K562 (cell line): ENCODE measurements at regions not wholly inside any gene's neighbourhood (a gene's known extent, or its start where the extent isn't known, plus 50 kb on each side); places are given as distances from the start of the nearest gene placed in this dataset.

Experiments used
- ATAC-seq: fragments of 200-7000 bp; cut with Tn5 transposase; 3 replicates; pipeline ENCODE4 v1.9.1; 2020; ENCODE audit warnings: moderate library complexity
- BruUV-seq: library from RNA; stranded (reverse); fragments of 400-500 nt; replicated peaks from 2 replicates; lab custom pipeline; 2021; lab: Mats Ljungman, UMichigan
- CTCF ChIA-PET: fragments of 300-600 bp; formaldehyde crosslinking; extraction: SDS; loops from one replicate; lab custom pipeline; 2021; ENCODE audit warnings: low intra/inter-chr PET ratio; lab: Yijun Ruan, JAX
- POLR2A ChIA-PET: fragments of 300-600, 350-650 bp; sonication (Branson Sonifier 250); formaldehyde crosslinking; extraction: SDS; loops from one replicate; lab custom pipeline; 2021; ENCODE audit warnings: antibody characterized with exemption, inconsistent platforms; lab: Yijun Ruan, JAX
- DNase-seq, 4 experiments: peaks; one replicate each; pipeline versions ENCODE4 v3.0.0 to v3.0.0-alpha.2; 2011 to 2018; ENCODE audit warnings: low spot score in 3 of 4, mixed read lengths in 3 of 4; ENCODE audit errors: extremely low read depth in 1 of 4
- FAIRE-seq: peaks from 2 replicates; lab custom pipeline; 2011; peaks lifted over from hg19 to GRCh38; lab: Jason Lieb, UNC
- H2AFZ ChIP-seq: 2 replicates; pipeline ENCODE4 v1.6.0; 2011; ENCODE audit warnings: low read depth, low read length, control low read depth, inconsistent platforms
- H3K27ac ChIP-seq: fragments of 200-600 bp; 3 replicates; pipeline ENCODE4 v1.8.0; 2011; ENCODE audit warnings: low read depth, mild to moderate bottlenecking, control low read depth, inconsistent platforms, low read length, moderate library complexity, mixed read lengths; ENCODE audit errors: extremely low read depth
- H3K27me3 ChIP-seq, 2 experiments: fragments of 300-600 bp in 1 of 2; 2 replicates in 1 of 2; 3 replicates in 1 of 2; pipeline versions ENCODE4 v1.6.0 to v1.8.0; 2011; ENCODE audit warnings: inconsistent platforms in 2 of 2, low read length in 2 of 2, mild to moderate bottlenecking in 1 of 2, mixed read lengths in 1 of 2, moderate library complexity in 1 of 2; ENCODE audit not compliant: control insufficient read depth in 2 of 2, insufficient read depth in 2 of 2
- H3K36me3 ChIP-seq: fragments of 300-600 bp; 3 replicates; pipeline ENCODE4 v1.8.0; 2011; ENCODE audit warnings: mild to moderate bottlenecking, low read length, inconsistent platforms; ENCODE audit not compliant: control insufficient read depth, insufficient read depth
- H3K4me1 ChIP-seq, 2 experiments: fragments of 200-600 bp in 1 of 2; replicated peaks in 1 of 2; 2 replicates in 1 of 2; 3 replicates in 1 of 2; pipeline versions ENCODE4 v1.5.1 to v1.8.0; 2011; ENCODE audit warnings: inconsistent platforms in 2 of 2, low read length in 2 of 2, mild to moderate bottlenecking in 1 of 2, mixed read lengths in 1 of 2, moderate library complexity in 1 of 2; ENCODE audit not compliant: control insufficient read depth in 2 of 2, insufficient read depth in 2 of 2
- H3K4me2 ChIP-seq: 2 replicates; pipeline ENCODE4 v1.6.1; 2011; ENCODE audit warnings: low read length, control low read depth, inconsistent platforms, mixed read lengths; ENCODE audit not compliant: insufficient read depth
- H3K4me3 ChIP-seq: fragments of 200-600 bp; sonication (generic), shearing (Covaris generic); 2 replicates; pipeline ENCODE4 v1.5.1; 2016; ENCODE audit warnings: control low read depth, inconsistent platforms
- H3K79me2 ChIP-seq: fragments of 200-600 bp; 3 replicates; pipeline ENCODE4 v1.8.0; 2011; ENCODE audit warnings: low read length, inconsistent platforms; ENCODE audit not compliant: control insufficient read depth, insufficient read depth
- H3K9ac ChIP-seq, 2 experiments: 2 replicates each; pipeline versions ENCODE4 v1.6.0 to v1.6.1; 2011; ENCODE audit warnings: low read depth in 2 of 2, low read length in 2 of 2, control low read depth in 1 of 2, inconsistent platforms in 1 of 2, mild to moderate bottlenecking in 1 of 2, mixed read lengths in 1 of 2; ENCODE audit not compliant: insufficient read depth in 1 of 2
- H3K9me1 ChIP-seq: one replicate; pipeline ENCODE4 v1.6.0; 2011; ENCODE audit warnings: inconsistent platforms, mild to moderate bottlenecking, low read length, moderate library complexity; ENCODE audit not compliant: control insufficient read depth, insufficient read depth
- H3K9me3 ChIP-seq: replicated peaks from 2 replicates; pipeline ENCODE4 v1.5.1; 2011; ENCODE audit warnings: low read depth, low read length, inconsistent platforms; ENCODE audit not compliant: control insufficient read depth, insufficient read depth
- H4K20me1 ChIP-seq: replicated peaks from 2 replicates; pipeline ENCODE4 v1.6.1; 2011; ENCODE audit warnings: low read length, inconsistent platforms, mixed read lengths; ENCODE audit not compliant: control insufficient read depth, insufficient read depth
- CBX1 ChIP-seq: sonication (generic); IDR thresholded peaks from 2 replicates; pipeline ENCODE4 v1.6.1; 2016; ENCODE audit warnings: antibody characterized with exemption, low read depth, mild to moderate bottlenecking
- ETV5 ChIP-seq: sonication (generic); formaldehyde crosslinking; IDR thresholded peaks from 2 replicates; pipeline ENCODE4 v1.4.0; 2020; ENCODE audit warnings: low read depth, mild to moderate bottlenecking, missing genetic modification reagents
- HDAC1 ChIP-seq, 2 experiments: fragments of 450-650 bp; IDR thresholded peaks; 2 replicates each; pipeline ENCODE4 v1.6.1; 2016 to 2017; ENCODE audit warnings: inconsistent platforms in 1 of 2, mild to moderate bottlenecking in 1 of 2, moderate library complexity in 1 of 2
- MEF2D ChIP-seq: conservative IDR thresholded peaks from 2 replicates; pipeline ENCODE4 v1.6.1; 2016; ENCODE audit warnings: low read depth, missing genetic modification characterization, missing compliant biosample characterization
- NFIX ChIP-seq: fragments of 250-450 bp; sonication (Bioruptor Pico); IDR thresholded peaks from 2 replicates; pipeline ENCODE4 v1.4.0; 2020; ENCODE audit warnings: low read depth, mild to moderate bottlenecking, moderate library complexity
- NFYB ChIP-seq: IDR thresholded peaks from 2 replicates; pipeline ENCODE4 v1.6.1; 2011; ENCODE audit warnings: mild to moderate bottlenecking, moderate library complexity; ENCODE audit not compliant: insufficient read length; ENCODE audit errors: extremely low read depth
- NR2C2 ChIP-seq, 2 experiments: fragments of 200-800 bp in 1 of 2; sonication (Bioruptor generic) in 1 of 2; sonication (generic) in 1 of 2; formaldehyde crosslinking in 1 of 2; IDR thresholded peaks; 2 replicates each; pipeline versions ENCODE4 v1.6.1 to v1.8.0; 2016 to 2022; ENCODE audit warnings: mild to moderate bottlenecking in 1 of 2, missing compliant biosample characterization in 1 of 2, missing genetic modification characterization in 1 of 2, missing genetic modification reagents in 1 of 2
- PHF21A ChIP-seq: fragments of 450-650 bp; IDR thresholded peaks from 2 replicates; pipeline ENCODE4 v1.6.1; 2017; ENCODE audit warnings: low read depth, borderline replicate concordance
- POLR2G ChIP-seq: fragments of 200-400 bp; formaldehyde crosslinking; IDR thresholded peaks from 2 replicates; pipeline ENCODE4 v1.6.1; 2017; ENCODE audit warnings: low read depth, mild to moderate bottlenecking, antibody characterized with exemption, low read length, moderate library complexity
- RBM17 ChIP-seq: fragments of 200-400 bp; formaldehyde crosslinking; IDR thresholded peaks from 2 replicates; pipeline ENCODE4 v1.6.1; 2017; ENCODE audit warnings: low read depth, mild to moderate bottlenecking, low read length, borderline replicate concordance
- RCOR1 ChIP-seq, 2 experiments: IDR thresholded peaks; 2 replicates each; pipeline ENCODE4 v1.6.1; 2012; ENCODE audit warnings: low read depth in 2 of 2, low read length in 2 of 2, borderline replicate concordance in 1 of 2, improper control_type of control experiment in 1 of 2
- RNF2 ChIP-seq: sonication (generic); IDR thresholded peaks from 2 replicates; pipeline ENCODE4 v1.6.1; 2016
- SRF ChIP-seq, 2 experiments: fragments of 250-450, 450-650 bp in 1 of 2; sonication (Bioruptor Pico) in 1 of 2; sonication (generic) in 1 of 2; formaldehyde crosslinking; IDR thresholded peaks; 2 replicates each; pipeline versions ENCODE4 v1.5.0 to v1.5.1; 2020 to 2022; ENCODE audit warnings: mild to moderate bottlenecking in 1 of 2, missing genetic modification reagents in 1 of 2
- ZBTB2 ChIP-seq: fragments of 450-650 bp; IDR thresholded peaks from 2 replicates; pipeline ENCODE4 v1.6.1; 2016; ENCODE audit warnings: antibody characterized with exemption
- ZC3H4 ChIP-seq: sonication (generic); formaldehyde crosslinking; IDR thresholded peaks from 2 replicates; pipeline ENCODE4 v1.9.0; 2021; ENCODE audit warnings: missing genetic modification reagents, borderline replicate concordance
- ZNF121 ChIP-seq: sonication (generic); formaldehyde crosslinking; conservative IDR thresholded peaks from 2 replicates; pipeline ENCODE4 v1.8.0; 2022; ENCODE audit warnings: missing genetic modification reagents
- ZNF253 ChIP-seq: fragments of 250-450 bp; sonication (Bioruptor Pico); conservative IDR thresholded peaks from 2 replicates; pipeline ENCODE4 v1.6.1; 2021; ENCODE audit warnings: mild to moderate bottlenecking
- ZNF695 ChIP-seq: fragments of 450-650 bp; formaldehyde crosslinking; IDR thresholded peaks from 2 replicates; pipeline ENCODE4 v1.4.0; 2020; ENCODE audit warnings: mild to moderate bottlenecking, moderate library complexity
- ZNF707 ChIP-seq: fragments of 250-450 bp; sonication (Bioruptor Pico); conservative IDR thresholded peaks from 2 replicates; pipeline ENCODE4 v1.8.0; 2022; ENCODE audit warnings: inconsistent platforms, mild to moderate bottlenecking, moderate library complexity
- ZNF764 ChIP-seq: fragments of 250-450 bp; sonication (Bioruptor Pico); IDR thresholded peaks from 2 replicates; pipeline ENCODE4 v1.4.0; 2020; ENCODE audit warnings: low read depth, mild to moderate bottlenecking, moderate library complexity
- WGBS: fragments of 100-300 bp; shearing (Covaris generic); methylation state at CpG from one replicate; pipeline ENCODE4 v1.1.6; 2016; ENCODE audit warnings: low coverage, mixed read lengths; ENCODE audit not compliant: insufficient coverage; ENCODE audit errors: missing lambda C conversion rate; 5-methylcytosine and 5-hydroxymethylcytosine counted together
- in situ Hi-C: fragments of 300-500 bp; cut with MboI; formaldehyde crosslinking; loops from 4 replicates; pipeline ENCODE4 v1.15.0; 2018; ENCODE audit warnings: inconsistent platforms, mixed read lengths
- intact Hi-C: fragments of 100-400 bp; cut with micrococcal nuclease; formaldehyde crosslinking; loops from 2 replicates; pipeline ENCODE4 v1.14.2; 2022

GRCh38 chr6:15171026-15171425 is 74.8 kb upstream of the JARID2 start:
- FAIRE-seq (no peak), ATAC-seq (no peak)

More at GRCh38 chr6:15171026-15171425, 74.8 kb upstream of the JARID2 start:
- Histone ChIP-seq H3K9me1 (no peaks in the 10 kb centered on the region), H3K4me1 (no peaks in the 10 kb centered on the region), H4K20me1 (no peaks in the 10 kb centered on the region)
- whole genome bisulfite sequencing: 68% methylated on average over 5 of the region's 5 CpGs
- no TSS peak for BruUV-seq
- TF ChIP-seq ZC3H4 (CRISPR knock-in tag): no peak
- TF ChIP-seq ZBTB2: no peak
- no peak for TF ChIP-seq ZNF253 (CRISPR knock-in tag)
- TF ChIP-seq ZNF764 (CRISPR knock-in tag): no peak
- TF ChIP-seq NFYB: no peak
- TF ChIP-seq CBX1: no peak
- TF ChIP-seq ZNF695 (CRISPR knock-in tag): no peak
- TF ChIP-seq HDAC1 (IDR thresholded peaks at IDR 0.05): no peak
- TF ChIP-seq RBM17: no peak
- no peak for TF ChIP-seq SRF (CRISPR knock-in tag; IDR thresholded peaks at IDR 0.05)
- TF ChIP-seq ZNF707 (CRISPR knock-in tag): no peak
- no peak for TF ChIP-seq RNF2
- TF ChIP-seq MEF2D (tag): no peak
- no peak for TF ChIP-seq POLR2G
- no peak for TF ChIP-seq PHF21A
- TF ChIP-seq NFIX: no peak
- TF ChIP-seq RCOR1 (IDR thresholded peaks at IDR 0.05; ENCODE audit: borderline replicate concordance in 1 of 2, low read depth in 2 of 2, low read length in 2 of 2): no peak
- no peak for TF ChIP-seq ETV5 (CRISPR knock-in tag)
- TF ChIP-seq NR2C2 (CRISPR knock-in tag; IDR thresholded peaks at IDR 0.05): no peak
- TF ChIP-seq NR2C2 (tag; IDR thresholded peaks at IDR 0.05): no peak
- TF ChIP-seq ZNF121 (CRISPR knock-in tag): no peak
- TF ChIP-seq, all 486 proteins: peak for 0
- intact Hi-C loops: no loop called here
- H3K4me3 ChIP-seq: no peak overlapping the region
- no peak overlapping the region for H3K9ac ChIP-seq
- in situ Hi-C loops: no loop called here
- H2AFZ ChIP-seq: peak overlapping the region; percentile 43
- ChIA-PET POLR2A (interaction anchor here (0.6 to 1.4 kb wide), 2 partner anchors 8 to 84 kb away, joined by 3 to 4 read pairs; no protein-coding TSS in a partner anchor), CTCF (no interaction called here)
- H3K79me2 ChIP-seq: no peaks in the 10 kb centered on the region
- no peaks in the 10 kb centered on the region for H3K9me3 ChIP-seq
- no peak overlapping the region for H3K4me2 ChIP-seq
- no peak for DNase-seq
- H3K27ac ChIP-seq: no peak overlapping the region
- no peaks in the 10 kb centered on the region for H3K27me3 ChIP-seq
- no peaks in the 10 kb centered on the region for H3K36me3 ChIP-seq
